HEK293 (cell line): ENCODE measurements at regions not wholly inside any gene's neighbourhood (a gene's known extent, or its start where the extent isn't known, plus 50 kb on each side); places are given as distances from the start of the nearest gene placed in this dataset.

Experiments
- CTCF ChIA-PET: fragments of 350-600 bp; formaldehyde crosslinking; extraction: SDS; loops from one replicate; lab custom pipeline; 2021; ENCODE audit warnings: antibody characterized with exemption; lab: Yijun Ruan, JAX
- POLR2A ChIA-PET: fragments of 300-600 bp; formaldehyde crosslinking; extraction: SDS; loops from one replicate; lab custom pipeline; 2020; ENCODE audit warnings: antibody characterized with exemption, inconsistent platforms; lab: Yijun Ruan, JAX
- H3K27ac ChIP-seq: fragments of 200-500 bp; sonication (Bioruptor generic); 2 replicates; pipeline ENCODE4 v1.5.1; 2014; ENCODE audit warnings: low read depth, low read length, control low read depth, inconsistent platforms; ENCODE audit errors: extremely low read depth
- H3K36me3 ChIP-seq, 2 experiments: fragments of 200-500 bp in 1 of 2; sonication (Bioruptor generic) in 1 of 2; 1 replicate in 1 of 2; 2 replicates in 1 of 2; pipeline ENCODE4 v1.5.1; 2014 to 2017; ENCODE audit warnings: inconsistent platforms in 2 of 2, low read length in 2 of 2; ENCODE audit not compliant: control insufficient read depth in 2 of 2, insufficient read depth in 1 of 2
- H3K4me1 ChIP-seq: fragments of 200-500 bp; sonication (Bioruptor generic); 2 replicates; pipeline ENCODE4 v1.5.1; 2014; ENCODE audit warnings: mild to moderate bottlenecking, low read length, inconsistent platforms; ENCODE audit not compliant: control insufficient read depth, insufficient read depth
- H3K4me3 ChIP-seq: 2 replicates; pipeline ENCODE4 v1.5.1; 2011; ENCODE audit warnings: low read depth, mild to moderate bottlenecking, control low read depth, low read length, moderate library complexity
- H3K9me3 ChIP-seq: fragments of 200-500 bp; sonication (Bioruptor generic); 2 replicates; pipeline ENCODE4 v1.5.1; 2014; ENCODE audit warnings: low read depth, low read length, inconsistent platforms; ENCODE audit not compliant: control insufficient read depth, insufficient read depth
- FEZF1 ChIP-seq: fragments of 450-650 bp; formaldehyde crosslinking; IDR thresholded peaks from 2 replicates; pipeline ENCODE4 v1.5.1; 2016; ENCODE audit warnings: missing biosample characterization, missing genetic modification characterization
- GLI2 ChIP-seq: fragments of 450-650 bp; formaldehyde crosslinking; IDR thresholded peaks from 2 replicates; pipeline ENCODE4; 2017; ENCODE audit warnings: missing biosample characterization, missing genetic modification characterization, low read depth, borderline replicate concordance
- GLIS1 ChIP-seq: fragments of 450-650 bp; formaldehyde crosslinking; IDR thresholded peaks from 2 replicates; pipeline ENCODE4 v1.5.1; 2016; ENCODE audit warnings: missing biosample characterization, missing genetic modification characterization
- MEIS1 ChIP-seq: sonication (generic); formaldehyde crosslinking; IDR thresholded peaks from 2 replicates; pipeline ENCODE4 v1.8.1; 2022; ENCODE audit warnings: missing genetic modification reagents, mild to moderate bottlenecking, borderline replicate concordance
- ZFP37 ChIP-seq: fragments of 450-650 bp; formaldehyde crosslinking; IDR thresholded peaks from 2 replicates; pipeline ENCODE4 v1.5.1; 2016; ENCODE audit warnings: missing biosample characterization, missing genetic modification characterization
- ZNF23 ChIP-seq: fragments of 450-650 bp; formaldehyde crosslinking; IDR thresholded peaks from 2 replicates; pipeline ENCODE4 v1.5.1; 2016; ENCODE audit warnings: missing biosample characterization, missing genetic modification characterization, borderline replicate concordance
- ZNF366 ChIP-seq: fragments of 450-650 bp; formaldehyde crosslinking; conservative IDR thresholded peaks from 2 replicates; pipeline ENCODE4 v1.5.1; 2016; ENCODE audit warnings: missing biosample characterization, missing genetic modification characterization
- ZNF37A ChIP-seq: fragments of 450-650 bp; IDR thresholded peaks from 2 replicates; pipeline ENCODE4 v1.5.1; 2018; ENCODE audit warnings: missing biosample characterization, missing genetic modification characterization
- ZNF514 ChIP-seq: fragments of 450-650 bp; formaldehyde crosslinking; IDR thresholded peaks from 2 replicates; pipeline ENCODE4 v1.5.1; 2016; ENCODE audit warnings: missing biosample characterization, missing genetic modification characterization
- ZNF585B ChIP-seq: fragments of 450-650 bp; formaldehyde crosslinking; IDR thresholded peaks from 2 replicates; pipeline ENCODE4 v1.5.1; 2016; ENCODE audit warnings: missing biosample characterization, missing genetic modification characterization
- ZNF768 ChIP-seq: fragments of 450-650 bp; formaldehyde crosslinking; IDR thresholded peaks from 2 replicates; pipeline ENCODE4 v1.5.1; 2018; ENCODE audit warnings: missing biosample characterization, mild to moderate bottlenecking, missing genetic modification characterization
- ZNF785 ChIP-seq: fragments of 450-650 bp; formaldehyde crosslinking; IDR thresholded peaks from 2 replicates; pipeline ENCODE4 v1.5.1; 2016; ENCODE audit warnings: missing biosample characterization, missing genetic modification characterization
- ZSCAN16 ChIP-seq: fragments of 450-650 bp; formaldehyde crosslinking; IDR thresholded peaks from 2 replicates; pipeline ENCODE4 v1.5.1; 2016; ENCODE audit warnings: missing biosample characterization, missing genetic modification characterization
- TF ChIP-seq, protein P1 (sequence below): fragments of 450-650 bp; formaldehyde crosslinking; IDR thresholded peaks from 2 replicates; pipeline ENCODE4 v1.5.1; 2016; ENCODE audit warnings: missing biosample characterization, missing genetic modification characterization
- TF ChIP-seq, protein P2 (sequence below): fragments of 450-650 bp; formaldehyde crosslinking; IDR thresholded peaks from 2 replicates; pipeline ENCODE4 v1.5.1; 2016; ENCODE audit warnings: missing biosample characterization, missing genetic modification characterization
- TF ChIP-seq, protein P3 (sequence below): fragments of 450-650 bp; formaldehyde crosslinking; IDR thresholded peaks from 2 replicates; pipeline ENCODE4 v1.5.1; 2016; ENCODE audit warnings: missing biosample characterization, missing genetic modification characterization
- TF ChIP-seq, protein P4 (sequence below): fragments of 450-650 bp; formaldehyde crosslinking; IDR thresholded peaks from 2 replicates; pipeline ENCODE4 v1.5.1; 2016; ENCODE audit warnings: missing biosample characterization, missing genetic modification characterization, low read depth

DNA sequence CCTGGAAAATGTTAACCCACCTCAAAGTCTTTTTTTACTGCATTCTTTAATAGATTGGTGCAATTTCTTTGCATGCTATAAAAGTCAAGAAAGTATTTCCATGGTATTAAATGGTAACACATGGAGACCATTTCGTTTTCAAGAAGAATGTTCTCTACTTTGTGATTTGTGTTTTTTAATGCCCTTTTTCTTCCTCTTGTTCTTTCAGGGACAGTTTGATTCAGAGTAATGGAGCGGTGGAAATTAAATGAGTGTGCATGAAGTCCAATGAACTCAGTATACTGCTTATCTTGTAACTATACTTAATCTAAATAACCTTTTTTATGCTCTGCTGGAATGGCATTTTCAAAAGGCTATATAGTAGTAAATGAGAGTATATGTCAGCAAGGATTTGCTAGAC is 507.0 kb upstream of the CDH6 start (continued):
- no peak for TF ChIP-seq ZFP37

DNA sequence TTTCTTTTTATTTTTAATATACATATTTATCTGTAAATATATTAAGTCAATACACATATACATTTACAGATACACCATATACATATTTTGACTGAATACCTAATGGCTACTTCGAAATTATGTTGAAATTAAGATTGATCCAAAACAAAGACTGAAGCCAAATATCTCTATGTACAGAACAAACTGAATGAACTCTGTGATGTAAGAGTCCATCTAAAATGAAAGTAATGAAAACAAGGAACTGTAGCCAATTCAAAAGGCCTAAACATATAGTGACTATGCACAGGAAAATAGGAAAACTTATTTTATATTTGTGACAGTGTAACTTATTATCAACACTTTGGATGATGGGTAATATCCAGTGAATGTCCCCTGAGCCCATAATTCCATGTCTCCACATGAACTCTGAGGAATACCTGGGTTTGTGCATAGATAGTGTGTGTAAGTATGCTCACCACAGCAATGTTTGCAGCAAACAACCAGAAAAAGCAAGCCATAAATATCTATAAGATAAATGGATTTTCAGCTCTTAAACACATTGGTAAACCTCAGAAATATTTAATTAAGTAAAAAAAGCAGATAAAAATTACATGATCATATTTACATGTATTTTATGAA is 517.2 kb upstream of the CDH6 start:
- Histone ChIP-seq H3K9me3 (no peaks in the 10 kb centered on the region), H3K36me3 (no peaks in the 10 kb centered on the region), H3K4me1 (no peaks in the 10 kb centered on the region), H3K4me3 (no peak overlapping the region), H3K27ac (no peak overlapping the region)
- TF ChIP-seq, protein P1, sequence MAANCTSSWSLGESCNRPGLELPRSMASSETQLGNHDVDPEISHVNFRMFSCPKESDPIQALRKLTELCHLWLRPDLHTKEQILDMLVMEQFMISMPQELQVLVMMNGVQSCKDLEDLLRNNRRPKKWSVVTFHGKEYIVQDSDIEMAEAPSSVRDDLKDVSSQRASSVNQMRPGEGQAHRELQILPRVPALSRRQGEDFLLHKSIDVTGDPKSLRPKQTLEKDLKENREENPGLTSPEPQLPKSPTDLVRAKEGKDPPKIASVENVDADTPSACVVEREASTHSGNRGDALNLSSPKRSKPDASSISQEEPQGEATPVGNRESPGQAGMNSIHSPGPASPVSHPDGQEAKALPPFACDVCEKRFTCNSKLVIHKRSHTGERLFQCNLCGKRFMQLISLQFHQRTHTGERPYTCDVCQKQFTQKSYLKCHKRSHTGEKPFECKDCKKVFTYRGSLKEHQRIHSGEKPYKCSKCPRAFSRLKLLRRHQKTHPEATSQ (tag by site-specific recombination): no peak
- TF ChIP-seq, protein P2, sequence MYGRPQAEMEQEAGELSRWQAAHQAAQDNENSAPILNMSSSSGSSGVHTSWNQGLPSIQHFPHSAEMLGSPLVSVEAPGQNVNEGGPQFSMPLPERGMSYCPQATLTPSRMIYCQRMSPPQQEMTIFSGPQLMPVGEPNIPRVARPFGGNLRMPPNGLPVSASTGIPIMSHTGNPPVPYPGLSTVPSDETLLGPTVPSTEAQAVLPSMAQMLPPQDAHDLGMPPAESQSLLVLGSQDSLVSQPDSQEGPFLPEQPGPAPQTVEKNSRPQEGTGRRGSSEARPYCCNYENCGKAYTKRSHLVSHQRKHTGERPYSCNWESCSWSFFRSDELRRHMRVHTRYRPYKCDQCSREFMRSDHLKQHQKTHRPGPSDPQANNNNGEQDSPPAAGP (tag by site-specific recombination): no peak
- TF ChIP-seq FEZF1: no peak
- TF ChIP-seq, protein P3, sequence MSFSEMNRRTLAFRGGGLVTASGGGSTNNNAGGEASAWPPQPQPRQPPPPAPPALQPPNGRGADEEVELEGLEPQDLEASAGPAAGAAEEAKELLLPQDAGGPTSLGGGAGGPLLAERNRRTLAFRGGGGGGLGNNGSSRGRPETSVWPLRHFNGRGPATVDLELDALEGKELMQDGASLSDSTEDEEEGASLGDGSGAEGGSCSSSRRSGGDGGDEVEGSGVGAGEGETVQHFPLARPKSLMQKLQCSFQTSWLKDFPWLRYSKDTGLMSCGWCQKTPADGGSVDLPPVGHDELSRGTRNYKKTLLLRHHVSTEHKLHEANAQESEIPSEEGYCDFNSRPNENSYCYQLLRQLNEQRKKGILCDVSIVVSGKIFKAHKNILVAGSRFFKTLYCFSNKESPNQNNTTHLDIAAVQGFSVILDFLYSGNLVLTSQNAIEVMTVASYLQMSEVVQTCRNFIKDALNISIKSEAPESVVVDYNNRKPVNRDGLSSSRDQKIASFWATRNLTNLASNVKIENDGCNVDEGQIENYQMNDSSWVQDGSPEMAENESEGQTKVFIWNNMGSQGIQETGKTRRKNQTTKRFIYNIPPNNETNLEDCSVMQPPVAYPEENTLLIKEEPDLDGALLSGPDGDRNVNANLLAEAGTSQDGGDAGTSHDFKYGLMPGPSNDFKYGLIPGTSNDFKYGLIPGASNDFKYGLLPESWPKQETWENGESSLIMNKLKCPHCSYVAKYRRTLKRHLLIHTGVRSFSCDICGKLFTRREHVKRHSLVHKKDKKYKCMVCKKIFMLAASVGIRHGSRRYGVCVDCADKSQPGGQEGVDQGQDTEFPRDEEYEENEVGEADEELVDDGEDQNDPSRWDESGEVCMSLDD: no peak
- CTCF ChIA-PET: no interaction called here
- POLR2A ChIA-PET: no interaction called here

DNA sequence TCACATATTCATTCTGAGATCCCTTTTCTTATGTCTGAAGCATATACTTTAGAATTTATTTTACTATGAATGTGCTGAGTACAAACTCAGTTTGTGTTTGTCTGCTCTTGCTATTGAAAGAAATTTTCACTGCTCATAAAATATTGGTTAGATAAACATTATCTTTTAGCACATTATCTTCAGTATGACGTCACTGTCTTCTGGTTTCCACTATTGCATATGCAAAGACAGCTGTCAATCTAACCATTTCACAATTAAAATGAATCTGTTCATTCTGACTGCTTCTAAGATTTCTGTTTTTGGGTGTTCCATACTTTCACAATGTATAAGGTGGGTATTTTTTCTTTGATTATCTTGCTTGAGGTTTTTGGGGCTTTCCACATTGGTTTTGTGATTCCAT is 526.2 kb upstream of the CDH6 start:
- TF ChIP-seq ZNF768 (no peak), ZSCAN16 (tag by site-specific recombination) (no peak), GLIS1 (tag by site-specific recombination) (no peak)
- TF ChIP-seq, protein P4, sequence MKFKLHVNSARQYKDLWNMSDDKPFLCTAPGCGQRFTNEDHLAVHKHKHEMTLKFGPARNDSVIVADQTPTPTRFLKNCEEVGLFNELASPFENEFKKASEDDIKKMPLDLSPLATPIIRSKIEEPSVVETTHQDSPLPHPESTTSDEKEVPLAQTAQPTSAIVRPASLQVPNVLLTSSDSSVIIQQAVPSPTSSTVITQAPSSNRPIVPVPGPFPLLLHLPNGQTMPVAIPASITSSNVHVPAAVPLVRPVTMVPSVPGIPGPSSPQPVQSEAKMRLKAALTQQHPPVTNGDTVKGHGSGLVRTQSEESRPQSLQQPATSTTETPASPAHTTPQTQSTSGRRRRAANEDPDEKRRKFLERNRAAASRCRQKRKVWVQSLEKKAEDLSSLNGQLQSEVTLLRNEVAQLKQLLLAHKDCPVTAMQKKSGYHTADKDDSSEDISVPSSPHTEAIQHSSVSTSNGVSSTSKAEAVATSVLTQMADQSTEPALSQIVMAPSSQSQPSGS (tag by site-specific recombination): peak; percentile 85
- POLR2A ChIA-PET: no interaction called here
- H3K9me3 ChIP-seq: no peaks in the 10 kb centered on the region
- no peak overlapping the region for H3K27ac ChIP-seq
- no peaks in the 10 kb centered on the region for H3K36me3 ChIP-seq
- H3K4me1 ChIP-seq: no peaks in the 10 kb centered on the region
- CTCF ChIA-PET: no interaction called here
- no peak overlapping the region for H3K4me3 ChIP-seq

DNA sequence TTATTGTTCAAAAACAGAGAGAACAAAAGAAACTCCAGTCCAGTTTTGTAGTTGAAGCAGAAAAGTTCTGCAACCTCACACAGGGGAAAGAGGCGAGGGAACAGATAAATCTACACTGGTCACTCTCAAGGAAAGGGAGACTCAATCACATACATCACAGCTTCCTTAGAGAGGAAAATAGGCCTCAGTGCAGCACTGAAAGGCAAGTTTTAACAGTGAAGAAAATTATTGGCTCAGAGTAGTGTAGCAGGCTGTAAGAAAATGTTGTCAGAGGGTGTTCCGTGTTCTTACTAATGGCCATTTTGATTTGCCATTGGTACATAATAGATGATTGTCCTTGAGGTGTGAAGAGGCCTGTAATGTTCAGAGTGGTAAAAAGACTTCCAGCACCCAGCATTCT is 530.0 kb upstream of the CDH6 start:
- TF ChIP-seq ZNF366 (no peak), MEIS1 (CRISPR knock-in tag) (no peak), ZNF514 (tag by site-specific recombination) (no peak), ZNF585B (no peak), GLI2 (tag by site-specific recombination) (no peak), ZNF23 (tag by site-specific recombination) (no peak), ZNF785 (tag by site-specific recombination) (no peak), ZNF37A (tag by site-specific recombination) (no peak)
- TF ChIP-seq, protein P2 (tag by site-specific recombination): no peak
- ChIA-PET CTCF (interaction anchor here (0.6 kb wide), 1 partner anchor 244 kb away, joined by 3 read pairs; no protein-coding TSS in a partner anchor), POLR2A (no interaction called here)
- Histone ChIP-seq H3K27ac (no peak overlapping the region), H3K4me3 (no peak overlapping the region), H3K4me1 (no peaks in the 10 kb centered on the region), H3K9me3 (no peaks in the 10 kb centered on the region), H3K36me3 (no peaks in the 10 kb centered on the region)
